Skeletal muscle cell (primary cell): ENCODE measurements at regions not wholly inside any gene's neighbourhood (a gene's known extent, or its start where the extent isn't known, plus 50 kb on each side); places are given as distances from the start of the nearest gene placed in this dataset.
A peak's percentile ranks its signal among the peaks of the same experiment; 100 is the strongest.
"Not testable (repeated sequence)": the region's sequence is repeated elsewhere in the genome, so short reads cannot be mapped to it uniquely, and the experiment has no call there.

Experiments
- DNase-seq: peaks from one replicate; pipeline ENCODE4 v3.0.0-alpha.2; 2010; ENCODE audit warnings: low read depth
- H3K4me3 ChIP-seq: 2 replicates; pipeline ENCODE4 v1.5.1; 2011; ENCODE audit warnings: low read depth, mild to moderate bottlenecking, control low read depth, low read length, moderate library complexity

DNA sequence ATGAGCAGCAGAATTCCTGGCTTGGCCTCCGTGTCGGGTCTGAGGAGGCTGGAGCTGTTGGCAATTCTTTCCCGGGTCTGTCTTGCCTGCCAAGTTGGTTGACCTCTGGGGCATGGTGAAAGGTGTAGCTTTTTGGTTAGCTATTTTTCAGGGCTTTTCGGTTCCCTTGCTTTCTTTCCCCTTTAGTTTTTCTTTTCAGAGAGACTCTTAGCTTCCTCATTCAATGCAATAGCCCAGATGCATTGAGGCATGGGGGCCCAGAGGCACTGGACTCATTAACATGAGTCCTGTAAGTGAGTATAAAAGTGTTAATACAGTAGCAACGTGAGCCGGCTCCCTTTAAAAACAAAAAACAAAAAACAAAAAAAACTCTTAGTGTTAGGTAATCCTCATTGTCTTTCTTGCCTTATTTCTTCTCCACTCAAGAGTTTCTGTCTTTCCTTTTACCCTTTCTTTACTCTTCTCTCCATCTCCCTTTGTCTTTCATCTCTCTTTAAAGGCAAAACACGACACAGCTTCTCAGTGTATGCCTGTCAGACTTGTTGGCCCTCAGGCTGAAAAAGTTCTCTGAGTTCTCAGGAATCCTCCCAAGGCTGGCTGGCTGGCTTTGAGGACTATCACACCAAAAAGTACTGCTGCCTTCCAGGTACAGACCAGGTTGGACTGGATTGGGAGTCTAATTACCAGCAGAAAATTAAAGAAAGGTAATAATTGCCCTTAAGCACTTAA, 289.9 kb upstream of the TUT7 start:
- H3K4me3 ChIP-seq, result no peak overlapping the region
- no peak for DNase-seq

DNA sequence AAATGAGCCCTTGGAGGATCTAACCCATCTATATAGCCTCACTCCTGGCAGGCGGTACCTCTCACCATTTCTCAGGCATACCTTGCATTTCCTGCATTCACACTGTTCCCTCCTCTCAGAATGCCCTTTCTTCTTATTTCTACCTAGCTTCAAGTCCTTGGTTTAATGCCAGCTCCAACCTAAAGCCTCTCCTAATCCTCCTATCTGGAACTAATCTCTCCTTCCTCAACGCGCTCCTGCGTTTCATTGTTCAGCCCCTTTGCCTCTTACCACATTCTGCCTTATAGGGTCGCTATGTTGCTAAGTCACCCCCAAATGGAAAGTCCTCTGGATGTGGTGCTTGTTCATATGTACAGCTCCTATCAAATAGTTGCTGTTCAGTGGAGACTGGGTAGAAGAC, 288.5 kb upstream of the TUT7 start:
- no peak for DNase-seq
- no peak overlapping the region for H3K4me3 ChIP-seq

DNA sequence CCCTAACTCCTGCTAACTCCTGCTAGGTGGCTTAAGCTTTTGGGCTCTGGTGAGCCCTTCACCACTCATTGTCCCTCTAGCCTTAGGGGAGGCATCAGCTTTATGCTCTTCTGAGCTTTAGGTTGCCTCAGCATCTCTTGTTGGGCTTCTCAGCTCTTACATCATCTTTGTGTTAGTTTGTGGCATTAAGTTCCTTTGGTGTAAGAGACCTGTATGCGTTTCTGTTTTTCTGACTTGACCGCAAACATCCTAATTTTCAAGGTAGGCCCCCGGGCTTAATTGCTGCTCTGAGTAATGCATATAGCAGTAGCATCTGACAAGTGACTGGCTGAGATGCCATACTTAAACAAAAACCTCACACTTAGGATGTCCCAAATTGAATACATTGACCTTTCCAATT, 287.8 kb upstream of the TUT7 start:
- no peak for DNase-seq
- no peak overlapping the region for H3K4me3 ChIP-seq

DNA sequence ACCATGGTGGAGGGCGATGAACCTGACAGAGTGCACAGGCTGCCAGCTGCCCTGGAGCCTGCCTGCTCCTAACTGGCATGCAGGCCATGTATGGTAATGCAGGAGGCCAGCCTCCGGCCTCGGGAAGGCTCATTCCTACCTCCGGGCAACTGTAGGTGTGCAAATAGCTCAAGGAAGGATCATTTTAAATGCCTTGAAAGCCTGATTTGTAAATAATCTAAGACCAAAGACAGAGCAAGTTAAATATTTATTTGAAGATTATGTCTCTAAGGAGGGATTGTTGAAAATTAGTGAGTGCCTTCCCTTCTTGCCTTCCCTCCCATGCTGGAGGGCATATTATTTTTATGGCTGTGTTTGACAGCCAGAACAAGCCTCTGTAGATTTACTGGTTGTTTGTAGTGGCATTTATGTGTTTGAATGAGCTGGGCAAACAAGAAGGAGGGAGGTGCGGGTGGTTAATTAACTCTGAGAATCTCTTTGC, 285.7 kb upstream of the TUT7 start:
- DNase-seq, result no peak
- no peak overlapping the region for H3K4me3 ChIP-seq

DNA sequence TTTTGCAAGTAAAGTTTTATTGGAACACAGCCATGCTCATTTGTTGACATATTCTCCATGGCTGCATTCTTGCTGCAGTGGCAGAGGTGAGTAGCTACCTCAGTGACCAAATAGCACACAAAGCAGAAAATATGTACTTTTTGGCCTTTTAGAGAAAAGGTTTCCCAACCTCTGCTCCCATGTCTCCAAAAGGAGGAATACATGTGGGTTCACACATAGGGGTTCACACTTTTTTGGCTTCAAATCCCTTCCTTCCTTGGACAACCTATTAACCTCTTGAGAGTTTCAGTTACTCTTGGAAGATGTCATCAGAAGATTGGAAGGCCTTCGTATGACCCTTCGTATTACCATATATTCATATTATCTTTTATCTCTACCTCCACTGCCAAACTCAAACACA, 285.1 kb upstream of the TUT7 start:
- no peak for DNase-seq
- no peak overlapping the region for H3K4me3 ChIP-seq

DNA sequence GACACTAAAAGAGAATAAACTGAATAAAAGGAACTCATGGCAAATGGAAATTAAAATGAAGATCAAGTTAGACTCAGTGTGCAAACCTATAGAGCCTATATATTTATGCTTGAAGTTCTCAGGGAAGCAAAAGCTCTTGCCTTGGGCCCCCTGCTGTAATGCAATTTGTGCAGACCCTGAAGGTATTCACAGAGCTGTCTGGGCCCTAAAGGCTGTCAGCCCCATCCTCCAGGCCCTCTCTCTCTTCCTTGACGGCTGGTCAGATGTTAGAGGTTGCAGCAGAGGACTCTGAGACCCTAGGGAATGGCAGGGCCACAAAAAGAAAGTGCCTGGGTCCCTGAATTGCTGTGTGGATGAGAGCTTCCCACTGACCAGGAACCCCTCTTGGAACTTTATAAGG, 283.9 kb upstream of the TUT7 start:
- no peak overlapping the region for H3K4me3 ChIP-seq
- no peak for DNase-seq

DNA sequence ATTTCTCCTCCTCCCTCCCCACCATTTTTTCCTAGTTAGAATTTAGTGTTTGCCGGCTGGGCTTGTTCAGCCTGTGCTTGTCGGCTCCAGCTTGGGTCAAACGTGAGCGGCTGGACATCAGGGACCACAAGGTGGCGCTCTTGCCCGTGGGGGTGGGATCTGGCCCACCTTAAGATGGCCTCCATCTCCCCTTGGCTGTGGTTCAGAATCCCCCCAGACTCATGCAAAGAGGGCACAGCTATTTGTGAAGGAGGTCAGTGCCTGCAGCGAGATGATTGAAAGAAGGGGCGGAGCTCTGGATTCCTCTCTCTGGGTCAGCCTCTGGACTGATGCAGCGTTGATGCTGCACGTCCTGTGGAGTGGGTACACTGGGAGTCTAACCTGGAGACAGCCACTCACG, 283.3 kb upstream of the TUT7 start:
- DNase-seq, result no peak
- no peak overlapping the region for H3K4me3 ChIP-seq

DNA sequence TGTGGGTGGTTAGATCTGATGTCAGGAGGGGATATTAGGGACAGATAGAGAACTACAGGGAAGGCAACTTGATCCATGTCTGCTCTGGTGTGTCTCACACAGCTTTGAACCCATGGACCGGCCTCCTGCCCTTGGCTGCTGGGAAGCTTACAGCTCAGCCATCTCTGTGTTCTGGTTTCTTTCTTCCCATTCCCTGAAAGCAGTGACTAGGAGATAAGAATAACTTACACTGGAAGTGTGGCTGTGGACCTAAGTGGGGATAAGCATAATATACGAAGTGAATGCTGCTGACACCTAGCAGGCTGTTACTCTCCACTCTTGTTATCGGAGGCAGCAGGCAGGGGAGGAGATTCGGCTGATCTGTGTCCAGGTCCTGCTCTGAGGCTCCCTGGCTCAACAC, 282.3 kb upstream of the TUT7 start:
- H3K4me3 ChIP-seq, result no peak overlapping the region
- DNase-seq, result no peak

DNA sequence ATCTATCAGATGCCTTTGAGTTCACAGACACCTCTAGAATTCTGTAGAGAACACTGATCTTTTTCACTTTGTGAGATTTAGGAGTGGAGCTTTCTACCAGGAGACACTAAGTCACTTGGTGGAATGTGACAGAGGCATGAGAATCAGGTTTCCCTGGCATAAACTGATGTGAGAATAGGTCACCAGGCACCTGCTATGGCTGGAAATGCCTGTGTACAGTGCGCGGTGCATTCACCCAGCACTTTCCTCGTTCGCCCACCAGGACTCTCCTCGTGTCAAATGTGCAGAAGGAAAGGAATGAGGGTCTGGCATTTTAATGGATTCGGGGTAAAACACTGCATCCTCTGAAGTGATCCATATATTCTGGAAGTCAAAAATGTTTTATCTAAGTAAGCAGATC, 281.8 kb upstream of the TUT7 start:
- DNase-seq, result no peak
- H3K4me3 ChIP-seq, result no peak overlapping the region

DNA sequence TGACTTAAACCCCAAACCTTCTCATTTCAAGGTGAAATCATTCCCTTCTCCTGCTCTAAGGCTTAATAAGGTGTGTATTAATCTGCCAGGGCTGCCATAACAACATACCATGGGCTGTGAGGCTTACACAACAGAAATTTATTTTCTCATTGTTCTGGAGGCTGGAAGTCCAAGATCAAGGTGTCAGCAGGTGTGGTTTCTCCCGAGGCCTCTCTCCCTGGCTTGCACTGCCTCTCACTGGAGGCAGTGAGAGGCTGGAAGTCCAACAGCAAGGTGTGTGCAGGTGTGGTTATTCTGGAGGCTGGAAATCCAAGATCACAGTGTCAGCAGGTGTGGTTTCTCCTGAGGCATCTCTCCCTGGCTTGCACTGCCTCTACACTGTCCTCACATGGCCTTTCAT, 280.3 kb upstream of the TUT7 start:
- no peak for DNase-seq
- H3K4me3 ChIP-seq, result no peak overlapping the region

DNA sequence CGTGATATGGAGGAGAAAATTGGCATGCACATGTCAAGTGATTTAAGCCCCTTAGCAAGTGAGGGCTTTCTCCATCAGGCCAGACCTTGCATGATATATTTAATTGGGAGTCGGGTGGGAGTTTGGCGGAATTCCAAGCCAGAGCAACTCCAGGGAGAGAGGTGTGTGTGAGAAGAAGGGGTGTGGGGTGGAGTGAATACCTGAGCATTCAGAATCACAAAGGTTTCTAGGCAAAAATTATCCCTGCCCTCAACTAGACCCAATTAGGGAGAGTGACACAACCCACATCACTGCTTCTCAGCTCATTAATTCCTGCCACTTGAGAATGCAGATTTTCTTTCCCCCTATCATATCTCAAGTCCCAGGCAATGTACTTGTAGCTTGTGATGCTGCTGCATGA, 279.7 kb upstream of the TUT7 start:
- no peak for DNase-seq
- H3K4me3 ChIP-seq, result no peak overlapping the region

DNA sequence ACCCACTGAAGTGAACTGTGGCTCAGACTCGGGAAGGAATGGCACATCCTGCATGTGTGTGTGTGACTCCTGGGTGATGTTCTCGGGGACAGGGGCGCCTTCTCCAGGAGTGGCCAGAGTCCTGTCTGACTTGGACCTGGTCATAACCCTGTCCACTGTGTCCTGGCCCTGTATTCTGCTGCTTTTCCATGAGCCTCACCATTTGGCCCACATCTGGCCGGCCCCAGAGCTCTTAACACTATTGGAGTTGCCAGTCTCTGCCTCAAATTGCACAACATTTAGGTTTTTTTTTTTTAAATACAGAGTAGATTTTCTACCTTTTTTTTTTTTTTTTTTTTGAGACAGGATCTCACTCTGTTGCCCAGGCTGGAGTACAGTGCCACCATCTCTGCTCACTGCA, 278.3 kb upstream of the TUT7 start:
- no peak overlapping the region for H3K4me3 ChIP-seq
- no peak for DNase-seq

DNA sequence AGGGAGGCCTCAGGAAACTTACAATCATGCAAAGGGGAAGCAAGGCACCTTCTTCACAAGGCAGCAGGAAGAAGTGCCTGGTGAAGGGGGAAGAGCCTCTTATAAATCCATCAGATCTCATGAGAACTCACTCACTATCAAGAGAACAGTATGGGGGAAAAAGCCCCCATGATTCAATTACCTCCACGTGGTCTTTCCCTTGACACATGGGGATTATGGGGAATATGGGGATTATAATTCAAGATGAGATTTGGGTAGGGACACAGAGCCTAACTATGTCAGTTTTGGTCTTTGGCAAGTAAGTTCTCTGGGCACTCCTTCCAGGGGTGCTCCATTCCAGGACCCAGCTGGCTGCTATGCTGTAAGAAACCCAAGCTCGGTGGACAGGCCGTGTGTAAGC, 275.3 kb upstream of the TUT7 start:
- no peak overlapping the region for H3K4me3 ChIP-seq
- DNase-seq, result no peak

DNA sequence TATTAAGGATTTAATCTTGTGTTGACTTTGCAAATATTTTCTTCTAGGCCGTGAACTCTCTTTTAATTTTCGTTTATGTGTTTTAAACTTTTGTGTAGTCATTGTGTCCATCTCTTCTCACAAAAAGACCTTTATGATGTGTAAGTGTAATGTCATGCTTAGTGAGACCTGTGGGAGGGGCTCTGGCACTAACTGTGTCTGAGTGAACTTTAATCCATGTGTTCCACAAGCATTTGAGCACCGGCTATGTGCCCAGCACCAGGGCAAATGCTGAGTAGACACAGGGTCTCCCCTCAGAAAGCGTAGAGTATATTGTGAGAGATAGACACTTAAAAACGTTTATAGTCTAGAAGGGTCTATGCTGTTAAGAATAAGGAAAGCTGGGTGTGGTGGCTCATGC, 272.6 kb upstream of the TUT7 start:
- DNase-seq, result no peak
- H3K4me3 ChIP-seq, result no peak overlapping the region

DNA sequence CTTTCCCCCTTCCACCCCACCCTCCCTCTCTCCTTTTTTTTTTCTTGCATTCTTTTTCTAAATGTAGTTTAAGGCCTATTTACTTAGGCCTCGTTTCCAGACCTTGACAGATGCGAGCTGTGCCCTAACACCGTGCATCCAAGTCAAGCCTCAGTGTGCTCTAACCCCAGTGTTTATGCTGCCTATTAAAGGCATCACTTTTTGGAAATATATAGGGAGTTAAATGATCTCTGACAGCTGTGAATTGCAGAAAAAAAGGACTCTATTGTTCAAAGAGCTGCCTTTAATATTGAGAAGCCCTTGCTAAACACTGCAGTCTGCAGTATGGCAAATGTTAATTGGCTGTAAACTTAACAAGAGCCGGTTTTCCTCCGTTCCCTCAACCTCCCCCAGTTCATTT, 270.4 kb upstream of the TUT7 start:
- DNase-seq, result peak; percentile 6

DNA sequence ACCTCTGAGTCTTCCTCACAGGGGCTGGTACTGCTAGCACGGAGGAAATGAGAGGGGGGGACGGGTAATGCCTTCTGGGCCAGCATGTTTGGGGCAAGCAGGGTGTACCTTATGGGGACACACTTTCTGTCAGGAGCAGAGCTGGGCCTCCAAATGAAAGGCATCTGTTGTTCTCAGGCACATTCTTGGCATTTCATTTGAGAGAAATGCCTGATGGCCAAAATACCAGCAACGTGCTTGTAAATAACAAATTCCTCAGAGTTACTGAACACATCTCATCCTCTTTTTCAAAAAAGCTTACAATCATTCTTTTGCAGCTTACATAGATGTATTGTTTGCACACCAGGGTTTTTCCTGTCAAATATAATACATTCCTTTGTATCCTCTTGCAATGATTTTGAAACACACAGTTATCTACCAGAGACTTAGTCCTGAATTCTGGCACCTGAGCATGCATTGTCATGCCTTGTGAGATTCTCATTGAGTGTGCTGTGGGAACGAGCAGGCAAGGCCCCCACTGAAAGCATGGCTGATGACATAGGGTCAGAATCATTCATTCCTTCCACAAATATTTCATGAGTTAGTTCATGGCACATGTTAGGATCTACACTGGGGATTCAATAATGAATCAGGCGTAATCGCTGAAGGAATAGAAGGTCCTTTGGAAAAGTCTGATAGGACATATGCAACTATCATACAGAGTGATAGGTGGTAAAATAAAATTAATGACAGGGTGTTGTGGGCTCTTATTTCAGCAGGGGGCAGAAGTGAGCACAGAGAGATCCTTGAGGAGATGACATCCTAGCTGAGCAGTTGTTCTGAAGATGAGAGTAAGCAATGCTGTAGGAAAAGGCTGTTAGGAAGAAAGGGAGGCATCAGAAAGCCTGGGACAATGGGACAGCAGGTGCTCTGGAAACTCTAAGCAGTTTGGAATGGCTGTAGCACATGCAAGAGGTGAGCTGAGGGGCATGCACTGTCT, 260.9 kb upstream of the TUT7 start:
- peak; percentile 29 for DNase-seq
- no peak overlapping the region for H3K4me3 ChIP-seq

More for the DNA sequence above, 270.4 kb upstream of the TUT7 start:
- no peak overlapping the region for H3K4me3 ChIP-seq

DNA sequence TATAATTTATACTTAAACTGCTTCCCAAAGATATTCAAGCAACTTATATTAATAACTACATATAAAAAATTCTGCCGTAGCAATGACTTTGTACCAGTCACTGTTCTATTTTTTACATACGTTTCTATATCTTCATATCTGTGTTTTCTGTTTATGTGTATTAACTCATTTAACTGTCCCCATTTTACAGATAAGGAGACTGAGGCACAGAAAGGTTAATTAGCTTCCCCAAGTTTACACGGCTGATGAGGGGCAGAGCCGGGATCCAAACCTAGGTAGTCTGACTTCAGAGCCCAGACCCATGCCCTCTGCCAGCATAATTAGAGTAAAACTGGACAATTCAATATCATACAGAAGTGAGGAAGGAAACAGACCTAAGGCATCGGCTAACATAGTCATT, 259.7 kb upstream of the TUT7 start:
- H3K4me3 ChIP-seq, result no peak overlapping the region
- no peak for DNase-seq

DNA sequence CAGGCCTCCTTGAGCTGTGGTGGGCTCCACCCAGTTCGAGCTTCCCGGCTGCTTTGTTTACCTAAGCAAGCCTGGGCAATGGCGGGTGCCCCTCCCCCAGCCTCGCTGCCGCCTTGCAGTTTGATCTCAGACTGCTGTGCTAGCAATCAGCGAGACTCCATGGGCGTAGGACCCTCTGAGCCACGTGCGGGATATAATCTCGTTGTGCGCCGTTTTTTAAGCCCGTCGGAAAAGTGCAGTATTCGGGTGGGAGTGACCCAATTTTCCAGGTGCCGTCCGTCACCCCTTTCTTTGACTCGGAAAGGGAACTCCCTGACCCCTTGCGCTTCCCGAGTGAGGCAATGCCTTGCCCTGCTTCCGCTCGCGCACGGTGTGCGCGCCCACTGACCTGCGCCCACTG, 257.3 kb upstream of the TUT7 start:
- not testable (repeated sequence) for DNase-seq, H3K4me3 ChIP-seq

DNA sequence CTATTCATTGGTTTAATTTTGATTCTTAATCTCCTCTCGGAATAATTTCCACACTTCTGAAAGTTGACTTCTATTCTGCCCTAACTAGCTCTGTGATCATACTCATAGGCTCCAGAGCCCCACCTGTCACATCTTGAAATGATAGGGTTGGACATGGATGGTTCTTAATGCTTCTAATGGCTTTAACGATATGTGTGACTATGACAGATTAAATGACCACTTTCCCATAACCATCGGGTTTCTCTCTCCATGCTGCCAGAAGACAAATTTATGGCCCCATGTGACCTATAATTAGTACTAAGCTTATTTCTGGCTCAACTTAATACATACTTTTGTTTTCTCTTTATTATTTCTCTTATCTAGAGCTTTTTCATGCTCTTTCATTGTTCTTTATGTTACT, 251.1 kb upstream of the TUT7 start:
- no peak overlapping the region for H3K4me3 ChIP-seq
- no peak for DNase-seq

DNA sequence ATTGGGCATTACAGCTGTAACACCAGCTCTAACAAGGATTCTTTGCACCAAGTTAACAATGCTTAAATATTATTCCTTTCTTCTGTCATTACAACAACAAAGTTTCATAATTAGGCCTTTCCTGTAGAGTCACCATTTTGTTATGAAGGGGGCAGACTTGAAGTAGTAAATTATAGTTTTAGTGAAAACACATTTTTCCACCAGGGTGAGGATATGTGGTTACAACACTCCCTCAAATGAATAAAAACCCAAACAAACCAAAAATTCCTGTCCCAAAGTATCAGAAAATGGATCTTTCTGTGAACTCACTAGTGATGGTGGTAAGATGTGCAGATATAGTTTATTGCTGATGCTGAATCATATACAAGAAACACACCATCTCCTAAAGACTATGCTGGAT, 250.5 kb upstream of the TUT7 start:
- H3K4me3 ChIP-seq, result no peak overlapping the region
- DNase-seq, result no peak

DNA sequence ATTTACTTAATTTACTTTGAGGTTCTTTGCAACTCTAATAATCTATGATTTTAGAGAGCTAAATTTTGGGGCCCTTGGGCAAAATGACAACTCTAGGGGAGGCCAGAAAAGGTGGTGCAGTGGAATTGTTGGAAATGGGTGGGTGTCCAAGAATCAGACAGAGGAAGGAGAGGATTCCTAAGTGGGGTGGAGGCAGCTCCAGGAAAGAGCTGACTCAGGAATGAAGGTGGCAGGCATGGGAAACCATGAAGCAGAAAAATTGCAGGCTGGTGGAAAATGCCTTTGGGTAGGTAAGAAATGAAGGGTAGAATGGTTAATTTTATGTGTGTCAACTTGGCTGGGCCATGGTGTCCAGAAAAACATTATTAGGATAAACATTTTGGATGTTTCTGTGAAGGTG, 248.5 kb upstream of the TUT7 start:
- H3K4me3 ChIP-seq, result no peak overlapping the region
- DNase-seq, result no peak
